Body of pancreas (tissue), 4 donors: ENCODE measurements at regions not wholly inside any gene's neighbourhood (a gene's known extent, or its start where the extent isn't known, plus 50 kb on each side); places are given as distances from the start of the nearest gene placed in this dataset.

ENCODE experiments used
- ATAC-seq: fragments of 150-250 bp; one replicate; pipeline ENCODE4 v1.9.1; 2016
- DNase-seq, 4 donors: peaks; one replicate each; pipeline ENCODE4 v3.0.0-alpha.2; 2019
- H3K27ac ChIP-seq, 4 donors: fragments of 200-600 bp; sonication (generic); 1 replicate in 3 of 4; 2 replicates in 1 of 4; pipeline versions ENCODE4 v1.5.1 to v1.6.1; 2016 to 2019; ENCODE audit warnings: mild to moderate bottlenecking in 1 of 4, mixed read lengths in 1 of 4, moderate library complexity in 1 of 4
- H3K27me3 ChIP-seq, 2 donors: fragments of 200-600 bp; sonication (generic); one replicate each; pipeline ENCODE4 v1.6.0; 2016; ENCODE audit warnings: mild to moderate bottlenecking in 1 of 2
- H3K36me3 ChIP-seq, 2 donors: fragments of 200-600 bp; sonication (generic); replicated peaks in 1 of 2; 2 replicates each; pipeline ENCODE4 v1.5.1; 2016; ENCODE audit warnings: low read depth in 2 of 2; ENCODE audit not compliant: insufficient read depth in 1 of 2
- H3K4me1 ChIP-seq: fragments of 200-600 bp; sonication (generic); one replicate; pipeline ENCODE4 v1.6.0; 2016
- H3K4me3 ChIP-seq, 2 donors: fragments of 200-600 bp; sonication (generic); 1 replicate in 1 of 2; 2 replicates in 1 of 2; pipeline ENCODE4 v1.5.1; 2016 to 2019
- H3K9me3 ChIP-seq, 3 donors: fragments of 200-600 bp; sonication (generic); 1 replicate in 2 of 3; 2 replicates in 1 of 3; pipeline ENCODE4 v1.5.1; 2016
- CTCF ChIP-seq, 7 experiments: fragments of 450-650 bp in 4 of 7; fragments of 200-600 bp in 3 of 7; sonication (generic) in 3 of 7; IDR thresholded peaks; one replicate each; pipeline ENCODE4 v1.5.1; 2016 to 2019; ENCODE audit warnings: antibody characterized with exemption in 7 of 7
- POLR2A ChIP-seq, 3 donors: fragments of 450-650 bp; IDR thresholded peaks; one replicate each; pipeline ENCODE4 v1.6.1; 2016; ENCODE audit warnings: antibody characterized with exemption in 3 of 3, mild to moderate bottlenecking in 2 of 3
- WGBS, 2 donors: methylation state at CpG; one replicate each; pipeline ENCODE4 v1.1.5; 2017; 5-methylcytosine and 5-hydroxymethylcytosine counted together
- intact Hi-C: fragments of 100-400 bp; cut with DNase I; formaldehyde crosslinking; loops from one replicate; pipeline ENCODE4 v1.15.1; 2023

- no peaks in the 10 kb centered on the region for H3K27me3 ChIP-seq
- TF ChIP-seq POLR2A (IDR thresholded peaks at IDR 0.05) (no peak), CTCF (IDR thresholded peaks at IDR 0.05) (no peak)
- no peak overlapping the region for H3K27ac ChIP-seq
- intact Hi-C loops, result no loop called here
- no peaks in the 10 kb centered on the region for H3K4me1 ChIP-seq
- no peak for DNase-seq
- 90 to 93% methylated on average over 2 of the region's 2 CpGs for WGBS, 2 donors
- H3K4me3 ChIP-seq, result no peak overlapping the region
- ATAC-seq, result no peak
- H3K36me3 ChIP-seq, result no peaks in the 10 kb centered on the region
- no peaks in the 10 kb centered on the region for H3K9me3 ChIP-seq
Observed at GRCh38 chr4:146088690-146089089, 86.8 kb upstream of the LSM6 start.

- no peak for ATAC-seq
- intact Hi-C loops, result no loop called here
- TF ChIP-seq POLR2A (IDR thresholded peaks at IDR 0.05), result no peak
- no peak for TF ChIP-seq CTCF (IDR thresholded peaks at IDR 0.05)
Observed at GRCh38 chr4:146087856-146088255, 87.7 kb upstream of the LSM6 start.

GRCh38 chr4:146076081-146076480 lies 99.4 kb upstream of the LSM6 start:
- Histone ChIP-seq H3K27ac (no peak overlapping the region), H3K4me3 (no peak overlapping the region), H3K36me3 (no peaks in the 10 kb centered on the region), H3K4me1 (no peaks in the 10 kb centered on the region), H3K27me3 (no peaks in the 10 kb centered on the region), H3K9me3 (no peaks in the 10 kb centered on the region)
- no peak for DNase-seq
- ATAC-seq, result no peak
- TF ChIP-seq CTCF (IDR thresholded peaks at IDR 0.05) (no peak), POLR2A (IDR thresholded peaks at IDR 0.05) (no peak)
- 74 to 83% methylated on average over 6 of the region's 6 CpGs for WGBS, 2 donors
- intact Hi-C loops, result no loop called here

More at GRCh38 chr4:146087856-146088255, 87.7 kb upstream of the LSM6 start:
- WGBS, 2 donors, result 77 to 78% methylated on average over 5 of the region's 5 CpGs
- no peaks in the 10 kb centered on the region for H3K9me3 ChIP-seq
- H3K27me3 ChIP-seq, result no peaks in the 10 kb centered on the region
- no peaks in the 10 kb centered on the region for H3K4me1 ChIP-seq
- no peak for DNase-seq
- no peak overlapping the region for H3K27ac ChIP-seq
- H3K4me3 ChIP-seq, result no peak overlapping the region
- H3K36me3 ChIP-seq, result no peaks in the 10 kb centered on the region

GRCh38 chr4:146073517-146073916 lies 102.0 kb upstream of the LSM6 start:
- WGBS, 2 donors, result 46 to 58% methylated on average over 3 of the region's 3 CpGs
- no peak for TF ChIP-seq POLR2A (IDR thresholded peaks at IDR 0.05)
- no peak for TF ChIP-seq CTCF (IDR thresholded peaks at IDR 0.05)
- ATAC-seq (no peak), DNase-seq (no peak)
- Histone ChIP-seq H3K36me3 (no peaks in the 10 kb centered on the region), H3K27ac (no peak overlapping the region), H3K4me3 (no peak overlapping the region), H3K9me3 (no peaks in the 10 kb centered on the region), H3K4me1 (no peaks in the 10 kb centered on the region), H3K27me3 (no peaks in the 10 kb centered on the region)
- intact Hi-C loops, result no loop called here

GRCh38 chr4:146072376-146072775 lies 103.1 kb upstream of the LSM6 start:
- Histone ChIP-seq H3K4me3 (no peak overlapping the region), H3K36me3 (no peaks in the 10 kb centered on the region), H3K27me3 (no peaks in the 10 kb centered on the region), H3K4me1 (no peaks in the 10 kb centered on the region), H3K27ac (no peak overlapping the region), H3K9me3 (no peaks in the 10 kb centered on the region)
- DNase-seq, result no peak
- WGBS, 2 donors, result 41 to 48% methylated on average over 1 of the region's 1 CpG
- TF ChIP-seq POLR2A (IDR thresholded peaks at IDR 0.05), result no peak
- no peak for TF ChIP-seq CTCF (IDR thresholded peaks at IDR 0.05)
- ATAC-seq, result no peak
- intact Hi-C loops, result no loop called here
